K562 (cell line): ENCODE measurements at regions not wholly inside any gene's neighbourhood (a gene's known extent, or its start where the extent isn't known, plus 50 kb on each side); places are given as distances from the start of the nearest gene placed in this dataset.

Experiments used
- ATAC-seq: fragments of 200-7000 bp; cut with Tn5 transposase; 3 replicates; pipeline ENCODE4 v1.9.1; 2020; ENCODE audit warnings: moderate library complexity
- BruUV-seq: library from RNA; stranded (reverse); fragments of 400-500 nt; replicated peaks from 2 replicates; lab custom pipeline; 2021; lab: Mats Ljungman, UMichigan
- CTCF ChIA-PET: fragments of 300-600 bp; formaldehyde crosslinking; extraction: SDS; loops from one replicate; lab custom pipeline; 2021; ENCODE audit warnings: low intra/inter-chr PET ratio; lab: Yijun Ruan, JAX
- POLR2A ChIA-PET: fragments of 300-600, 350-650 bp; sonication (Branson Sonifier 250); formaldehyde crosslinking; extraction: SDS; loops from one replicate; lab custom pipeline; 2021; ENCODE audit warnings: antibody characterized with exemption, inconsistent platforms; lab: Yijun Ruan, JAX
- DNase-seq, 4 experiments: peaks; one replicate each; pipeline versions ENCODE4 v3.0.0 to v3.0.0-alpha.2; 2011 to 2018; ENCODE audit warnings: low spot score in 3 of 4, mixed read lengths in 3 of 4; ENCODE audit errors: extremely low read depth in 1 of 4
- FAIRE-seq: peaks from 2 replicates; lab custom pipeline; 2011; peaks lifted over from hg19 to GRCh38; lab: Jason Lieb, UNC
- H2AFZ ChIP-seq: 2 replicates; pipeline ENCODE4 v1.6.0; 2011; ENCODE audit warnings: low read depth, low read length, control low read depth, inconsistent platforms
- H3K27ac ChIP-seq: fragments of 200-600 bp; 3 replicates; pipeline ENCODE4 v1.8.0; 2011; ENCODE audit warnings: low read depth, mild to moderate bottlenecking, control low read depth, inconsistent platforms, low read length, moderate library complexity, mixed read lengths; ENCODE audit errors: extremely low read depth
- H3K27me3 ChIP-seq, 2 experiments: fragments of 300-600 bp in 1 of 2; 2 replicates in 1 of 2; 3 replicates in 1 of 2; pipeline versions ENCODE4 v1.6.0 to v1.8.0; 2011; ENCODE audit warnings: inconsistent platforms in 2 of 2, low read length in 2 of 2, mild to moderate bottlenecking in 1 of 2, mixed read lengths in 1 of 2, moderate library complexity in 1 of 2; ENCODE audit not compliant: control insufficient read depth in 2 of 2, insufficient read depth in 2 of 2
- H3K36me3 ChIP-seq: fragments of 300-600 bp; 3 replicates; pipeline ENCODE4 v1.8.0; 2011; ENCODE audit warnings: mild to moderate bottlenecking, low read length, inconsistent platforms; ENCODE audit not compliant: control insufficient read depth, insufficient read depth
- H3K4me1 ChIP-seq, 2 experiments: fragments of 200-600 bp in 1 of 2; replicated peaks in 1 of 2; 2 replicates in 1 of 2; 3 replicates in 1 of 2; pipeline versions ENCODE4 v1.5.1 to v1.8.0; 2011; ENCODE audit warnings: inconsistent platforms in 2 of 2, low read length in 2 of 2, mild to moderate bottlenecking in 1 of 2, mixed read lengths in 1 of 2, moderate library complexity in 1 of 2; ENCODE audit not compliant: control insufficient read depth in 2 of 2, insufficient read depth in 2 of 2
- H3K4me2 ChIP-seq: 2 replicates; pipeline ENCODE4 v1.6.1; 2011; ENCODE audit warnings: low read length, control low read depth, inconsistent platforms, mixed read lengths; ENCODE audit not compliant: insufficient read depth
- H3K4me3 ChIP-seq: fragments of 200-600 bp; sonication (generic), shearing (Covaris generic); 2 replicates; pipeline ENCODE4 v1.5.1; 2016; ENCODE audit warnings: control low read depth, inconsistent platforms
- H3K79me2 ChIP-seq: fragments of 200-600 bp; 3 replicates; pipeline ENCODE4 v1.8.0; 2011; ENCODE audit warnings: low read length, inconsistent platforms; ENCODE audit not compliant: control insufficient read depth, insufficient read depth
- H3K9ac ChIP-seq, 2 experiments: 2 replicates each; pipeline versions ENCODE4 v1.6.0 to v1.6.1; 2011; ENCODE audit warnings: low read depth in 2 of 2, low read length in 2 of 2, control low read depth in 1 of 2, inconsistent platforms in 1 of 2, mild to moderate bottlenecking in 1 of 2, mixed read lengths in 1 of 2; ENCODE audit not compliant: insufficient read depth in 1 of 2
- H3K9me1 ChIP-seq: one replicate; pipeline ENCODE4 v1.6.0; 2011; ENCODE audit warnings: inconsistent platforms, mild to moderate bottlenecking, low read length, moderate library complexity; ENCODE audit not compliant: control insufficient read depth, insufficient read depth
- H3K9me3 ChIP-seq: replicated peaks from 2 replicates; pipeline ENCODE4 v1.5.1; 2011; ENCODE audit warnings: low read depth, low read length, inconsistent platforms; ENCODE audit not compliant: control insufficient read depth, insufficient read depth
- H4K20me1 ChIP-seq: replicated peaks from 2 replicates; pipeline ENCODE4 v1.6.1; 2011; ENCODE audit warnings: low read length, inconsistent platforms, mixed read lengths; ENCODE audit not compliant: control insufficient read depth, insufficient read depth
- HCFC1 ChIP-seq: IDR thresholded peaks from 2 replicates; pipeline ENCODE4 v1.6.1; 2012; ENCODE audit warnings: low read depth, low read length, improper control_type of control experiment
- HDAC8 ChIP-seq: fragments of 450-650 bp; IDR thresholded peaks from 2 replicates; pipeline ENCODE4 v1.6.1; 2016; ENCODE audit warnings: mild to moderate bottlenecking, missing genetic modification characterization, moderate library complexity, missing compliant biosample characterization
- KAT8 ChIP-seq: fragments of 450-650 bp; IDR thresholded peaks from 2 replicates; pipeline ENCODE4 v1.6.1; 2016; ENCODE audit warnings: low read depth, mild to moderate bottlenecking
- KLF6 ChIP-seq: fragments of 250-450 bp; sonication (Bioruptor Pico); IDR thresholded peaks from 2 replicates; pipeline ENCODE4 v1.4.0; 2020; ENCODE audit warnings: mild to moderate bottlenecking, moderate library complexity, borderline replicate concordance
- MCM7 ChIP-seq, 2 experiments: fragments of 450-650 bp; IDR thresholded peaks; 2 replicates each; pipeline ENCODE4 v1.6.1; 2016 to 2018
- NCOA4 ChIP-seq: fragments of 450-650 bp; IDR thresholded peaks from 2 replicates; pipeline ENCODE4 v1.6.1; 2018; ENCODE audit warnings: mild to moderate bottlenecking; ENCODE audit not compliant: partially characterized antibody
- NR2F6 ChIP-seq: fragments of 450-650 bp; formaldehyde crosslinking; IDR thresholded peaks from 2 replicates; pipeline ENCODE4 v1.4.0; 2020; ENCODE audit warnings: mild to moderate bottlenecking
- PHF20 ChIP-seq: fragments of 450-650 bp; IDR thresholded peaks from 2 replicates; pipeline ENCODE4 v1.6.1; 2018; ENCODE audit not compliant: partially characterized antibody
- PTTG1 ChIP-seq: fragments of 450-650 bp; IDR thresholded peaks from 2 replicates; pipeline ENCODE4 v1.6.1; 2016; ENCODE audit warnings: low read depth, mild to moderate bottlenecking, missing genetic modification characterization, missing compliant biosample characterization
- STAT5B ChIP-seq: fragments of 250-450 bp; sonication (Bioruptor Pico); IDR thresholded peaks from 2 replicates; pipeline ENCODE4 v1.8.0; 2021; ENCODE audit warnings: mild to moderate bottlenecking, inconsistent platforms
- ZNF668 ChIP-seq: fragments of 250-450 bp; sonication (Bioruptor Pico); IDR thresholded peaks from 2 replicates; pipeline ENCODE4 v1.8.0; 2022; ENCODE audit warnings: mild to moderate bottlenecking, inconsistent platforms
- ZNF778 ChIP-seq: fragments of 450-650 bp; formaldehyde crosslinking; IDR thresholded peaks from 2 replicates; pipeline ENCODE4 v1.4.0; 2020; ENCODE audit warnings: mild to moderate bottlenecking, moderate library complexity
- ZNF785 ChIP-seq: fragments of 250-450 bp; sonication (Bioruptor Pico); IDR thresholded peaks from 2 replicates; pipeline ENCODE4 v1.4.0; 2020; ENCODE audit warnings: mild to moderate bottlenecking
- WGBS: fragments of 100-300 bp; shearing (Covaris generic); methylation state at CpG from one replicate; pipeline ENCODE4 v1.1.6; 2016; ENCODE audit warnings: low coverage, mixed read lengths; ENCODE audit not compliant: insufficient coverage; ENCODE audit errors: missing lambda C conversion rate; 5-methylcytosine and 5-hydroxymethylcytosine counted together
- in situ Hi-C: fragments of 300-500 bp; cut with MboI; formaldehyde crosslinking; loops from 4 replicates; pipeline ENCODE4 v1.15.0; 2018; ENCODE audit warnings: inconsistent platforms, mixed read lengths
- intact Hi-C: fragments of 100-400 bp; cut with micrococcal nuclease; formaldehyde crosslinking; loops from 2 replicates; pipeline ENCODE4 v1.14.2; 2022
- TF ChIP-seq, protein P1 (sequence below): fragments of 200-800 bp; sonication (Bioruptor generic); IDR thresholded peaks from 2 replicates; pipeline ENCODE4 v1.6.1; 2017; ENCODE audit warnings: missing genetic modification characterization, missing compliant biosample characterization
- TF ChIP-seq, protein P2 (sequence below): fragments of 250-450 bp; sonication (Bioruptor Pico); IDR thresholded peaks from 2 replicates; pipeline ENCODE4 v1.8.0; 2022; ENCODE audit warnings: moderate library complexity, mild to moderate bottlenecking, inconsistent platforms
- TF ChIP-seq, protein P3 (sequence below): sonication (generic); formaldehyde crosslinking; IDR thresholded peaks from 2 replicates; pipeline ENCODE4 v1.8.0; 2023; ENCODE audit warnings: mild to moderate bottlenecking, missing genetic modification reagents

DNA sequence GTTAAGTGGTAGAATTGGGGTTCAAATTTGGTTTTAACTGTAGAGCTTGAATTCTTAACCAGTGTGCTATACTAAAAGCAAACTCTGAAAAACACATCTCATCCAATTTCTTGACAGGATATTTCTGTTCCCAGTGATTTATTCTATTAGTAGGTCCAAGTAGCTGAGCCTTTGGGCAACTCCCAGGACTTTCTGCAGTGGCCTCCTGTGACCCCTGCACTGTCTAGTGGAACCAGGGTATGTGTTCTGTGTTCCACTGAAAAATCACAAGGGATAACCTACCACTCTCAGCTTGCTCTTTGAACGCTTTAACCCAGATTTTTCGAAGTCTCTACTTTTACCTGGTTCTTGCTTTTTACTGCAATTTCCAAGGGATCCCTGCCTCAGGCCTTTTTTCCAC lies 58.0 kb upstream of the SCOC start:
- no peak for FAIRE-seq
- Histone ChIP-seq H3K4me2 (no peak overlapping the region), H3K9ac (no peak overlapping the region), H3K27me3 (peaks cover 6 to 14% of the 10 kb centered on the region in 2 experiments; a peak in 3 of 5 replicates), H3K9me3 (no peaks in the 10 kb centered on the region)
- 0% methylated on average over 2 of the region's 2 CpGs for WGBS
- CTCF ChIA-PET = no interaction called here
- in situ Hi-C loops = no loop called here
- BruUV-seq = no TSS peak
- no peak for TF ChIP-seq PHF20
- no peak for TF ChIP-seq NR2F6 (CRISPR knock-in tag)
- TF ChIP-seq STAT5B (CRISPR knock-in tag) = no peak
- TF ChIP-seq ZNF785 (CRISPR knock-in tag) = no peak
- TF ChIP-seq, protein P1, sequence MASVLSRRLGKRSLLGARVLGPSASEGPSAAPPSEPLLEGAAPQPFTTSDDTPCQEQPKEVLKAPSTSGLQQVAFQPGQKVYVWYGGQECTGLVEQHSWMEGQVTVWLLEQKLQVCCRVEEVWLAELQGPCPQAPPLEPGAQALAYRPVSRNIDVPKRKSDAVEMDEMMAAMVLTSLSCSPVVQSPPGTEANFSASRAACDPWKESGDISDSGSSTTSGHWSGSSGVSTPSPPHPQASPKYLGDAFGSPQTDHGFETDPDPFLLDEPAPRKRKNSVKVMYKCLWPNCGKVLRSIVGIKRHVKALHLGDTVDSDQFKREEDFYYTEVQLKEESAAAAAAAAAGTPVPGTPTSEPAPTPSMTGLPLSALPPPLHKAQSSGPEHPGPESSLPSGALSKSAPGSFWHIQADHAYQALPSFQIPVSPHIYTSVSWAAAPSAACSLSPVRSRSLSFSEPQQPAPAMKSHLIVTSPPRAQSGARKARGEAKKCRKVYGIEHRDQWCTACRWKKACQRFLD (CRISPR knock-in tag) = no peak
- TF ChIP-seq ZNF668 (CRISPR knock-in tag) = no peak
- no peak for TF ChIP-seq HCFC1
- TF ChIP-seq PTTG1 (tag) = no peak
- TF ChIP-seq, protein P2, sequence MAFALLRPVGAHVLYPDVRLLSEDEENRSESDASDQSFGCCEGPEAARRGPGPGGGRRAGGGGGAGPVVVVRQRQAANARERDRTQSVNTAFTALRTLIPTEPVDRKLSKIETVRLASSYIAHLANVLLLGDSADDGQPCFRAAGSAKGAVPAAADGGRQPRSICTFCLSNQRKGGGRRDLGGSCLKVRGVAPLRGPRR = no peak
- TF ChIP-seq MCM7 (IDR thresholded peaks at IDR 0.05) = no peak
- no peak for TF ChIP-seq NCOA4
- TF ChIP-seq HDAC8 (tag) = no peak
- TF ChIP-seq ZNF778 (CRISPR knock-in tag) = no peak
- no peak for TF ChIP-seq KAT8
- TF ChIP-seq, protein P3, sequence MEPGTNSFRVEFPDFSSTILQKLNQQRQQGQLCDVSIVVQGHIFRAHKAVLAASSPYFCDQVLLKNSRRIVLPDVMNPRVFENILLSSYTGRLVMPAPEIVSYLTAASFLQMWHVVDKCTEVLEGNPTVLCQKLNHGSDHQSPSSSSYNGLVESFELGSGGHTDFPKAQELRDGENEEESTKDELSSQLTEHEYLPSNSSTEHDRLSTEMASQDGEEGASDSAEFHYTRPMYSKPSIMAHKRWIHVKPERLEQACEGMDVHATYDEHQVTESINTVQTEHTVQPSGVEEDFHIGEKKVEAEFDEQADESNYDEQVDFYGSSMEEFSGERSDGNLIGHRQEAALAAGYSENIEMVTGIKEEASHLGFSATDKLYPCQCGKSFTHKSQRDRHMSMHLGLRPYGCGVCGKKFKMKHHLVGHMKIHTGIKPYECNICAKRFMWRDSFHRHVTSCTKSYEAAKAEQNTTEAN (CRISPR knock-in tag) = no peak
- TF ChIP-seq KLF6 (CRISPR knock-in tag) = no peak
- TF ChIP-seq, all 486 proteins: peak for 0
- H3K79me2 ChIP-seq = no peaks in the 10 kb centered on the region
- ATAC-seq = no peak
- no peaks in the 10 kb centered on the region for H3K9me1 ChIP-seq
- H4K20me1 ChIP-seq = no peaks in the 10 kb centered on the region
- no peaks in the 10 kb centered on the region for H3K36me3 ChIP-seq
- H3K4me3 ChIP-seq = no peak overlapping the region
- no peak for DNase-seq
- H3K27ac ChIP-seq = no peak overlapping the region
- POLR2A ChIA-PET = no interaction called here
- intact Hi-C loops = no loop called here
- no peak overlapping the region for H2AFZ ChIP-seq
- H3K4me1 ChIP-seq = no peaks in the 10 kb centered on the region
